ENCODE measurements at regions not wholly inside any gene's neighbourhood (a gene's known extent, or its start where the extent isn't known, plus 50 kb on each side); places are given as distances from the start of the nearest gene placed in this dataset.

GRCh38 chr12:22802883-22803630 is 178.1 kb downstream of the ETNK1 start:
- no peaks in the 10 kb centered on the region for H3K27me3 Mint-ChIP-seq (ENCODE audit: low read depth)
- Histone ChIP-seq H4K5ac (ENCODE audit: insufficient read length, low read depth, low read length) (no peak overlapping the region), H3T11ph (ENCODE audit: low read length) (no peak overlapping the region), H3K18ac (ENCODE audit: insufficient read length, low read depth, low read length) (no peak overlapping the region), H3K23me2 (ENCODE audit: insufficient read length, low read depth, low read length, poor library complexity, severe bottlenecking) (no peaks in the 10 kb centered on the region), H3K79me2 (ENCODE audit: insufficient read depth, low read length) (no peaks in the 10 kb centered on the region), H3K23ac (ENCODE audit: insufficient read length, low read depth, low read length) (no peak overlapping the region), H3K27me3 (ENCODE audit: insufficient read depth, low read length) (no peaks in the 10 kb centered on the region), H3K14ac (ENCODE audit: insufficient read depth, low read length) (no peak overlapping the region), H3K4me1 (ENCODE audit: insufficient read depth, low read length) (no peaks in the 10 kb centered on the region), H3K4me2 (ENCODE audit: insufficient read depth, insufficient read length, low read length) (no peak overlapping the region), H3K9ac (ENCODE audit: extremely low read depth, insufficient read length, low read length) (no peak overlapping the region), H4K20me1 (ENCODE audit: control insufficient read depth, insufficient read depth, insufficient read length) (no peaks in the 10 kb centered on the region), H3K4ac (ENCODE audit: low read depth, low read length) (no peak overlapping the region), H2BK20ac (ENCODE audit: low read depth, low read length, poor library complexity, severe bottlenecking) (no peak overlapping the region), H2AFZ (ENCODE audit: low read length) (no peak overlapping the region), H2BK12ac (ENCODE audit: insufficient read length, low read depth, low read length) (no peak overlapping the region), H2BK15ac (ENCODE audit: low read depth, low read length) (no peak overlapping the region), H4K91ac (ENCODE audit: insufficient read length, low read depth, low read length) (no peak overlapping the region), H2BK5ac (ENCODE audit: insufficient read length, low read length) (no peak overlapping the region), H3K56ac (ENCODE audit: insufficient read length, low read depth, low read length) (no peak overlapping the region), H4K8ac (replicated peaks; ENCODE audit: insufficient read length, low read depth, low read length) (no peak overlapping the region), H2AK5ac (ENCODE audit: insufficient read length, low read length) (no peak overlapping the region), H3K9me3 (ENCODE audit: control insufficient read depth, low read depth, low read length) (no peaks in the 10 kb centered on the region), H2BK120ac (ENCODE audit: low read depth, low read length, poor library complexity, severe bottlenecking) (no peak overlapping the region), H3K79me1 (ENCODE audit: insufficient read depth, low read depth, low read length, poor library complexity, severe bottlenecking) (no peaks in the 10 kb centered on the region), H3K27ac (ENCODE audit: insufficient read length, low read depth, low read length) (no peak overlapping the region)
- no peaks in the 10 kb centered on the region; a peak in 1 of 7 replicates for H3K36me3 Mint-ChIP-seq (ENCODE audit: insufficient read depth in 1 of 3, low read depth in 3 of 3)
- no peaks in the 10 kb centered on the region for H3K9me3 Mint-ChIP-seq
- DNase-seq = no peak
- no CpG with 5 or more reads among the region's 4 CpGs for WGBS (ENCODE audit: extremely low coverage, insufficient read length, low lambda C conversion rate)
- H3K4me1 Mint-ChIP-seq = peaks cover 21 to 22% of the 10 kb centered on the region in 2 experiments
- peak overlapping the region in 1 of 3 experiments; percentile 10; a peak in 2 of 7 replicates for H3K27ac Mint-ChIP-seq
- H3K4me3 Mint-ChIP-seq = no peak overlapping the region
- TF ChIP-seq CTCF (conservative IDR thresholded peaks at IDR 0.05) = no peak
